Testis (tissue), 2 donors: ENCODE measurements at regions not wholly inside any gene's neighbourhood (a gene's known extent, or its start where the extent isn't known, plus 50 kb on each side); places are given as distances from the start of the nearest gene placed in this dataset.

Experiments
- POLR2A ChIP-seq: fragments of 450-650 bp; IDR thresholded peaks from one replicate; pipeline ENCODE4 v1.6.1; 2017; ENCODE audit warnings: antibody characterized with exemption, mild to moderate bottlenecking, moderate library complexity
- TF ChIP-seq, protein P1 (sequence below), 3 experiments: fragments of 450-650 bp in 2 of 3; fragments of 200-600 bp in 1 of 3; sonication (generic) in 1 of 3; IDR thresholded peaks; one replicate each; pipeline ENCODE4 v1.5.1; 2016 to 2019; ENCODE audit warnings: antibody characterized with exemption in 3 of 3, mild to moderate bottlenecking in 2 of 3, moderate library complexity in 1 of 3

GRCh38 chr15:95528920-95529319 lies 801.6 kb upstream of the NR2F2 start:
- TF ChIP-seq, protein P1, sequence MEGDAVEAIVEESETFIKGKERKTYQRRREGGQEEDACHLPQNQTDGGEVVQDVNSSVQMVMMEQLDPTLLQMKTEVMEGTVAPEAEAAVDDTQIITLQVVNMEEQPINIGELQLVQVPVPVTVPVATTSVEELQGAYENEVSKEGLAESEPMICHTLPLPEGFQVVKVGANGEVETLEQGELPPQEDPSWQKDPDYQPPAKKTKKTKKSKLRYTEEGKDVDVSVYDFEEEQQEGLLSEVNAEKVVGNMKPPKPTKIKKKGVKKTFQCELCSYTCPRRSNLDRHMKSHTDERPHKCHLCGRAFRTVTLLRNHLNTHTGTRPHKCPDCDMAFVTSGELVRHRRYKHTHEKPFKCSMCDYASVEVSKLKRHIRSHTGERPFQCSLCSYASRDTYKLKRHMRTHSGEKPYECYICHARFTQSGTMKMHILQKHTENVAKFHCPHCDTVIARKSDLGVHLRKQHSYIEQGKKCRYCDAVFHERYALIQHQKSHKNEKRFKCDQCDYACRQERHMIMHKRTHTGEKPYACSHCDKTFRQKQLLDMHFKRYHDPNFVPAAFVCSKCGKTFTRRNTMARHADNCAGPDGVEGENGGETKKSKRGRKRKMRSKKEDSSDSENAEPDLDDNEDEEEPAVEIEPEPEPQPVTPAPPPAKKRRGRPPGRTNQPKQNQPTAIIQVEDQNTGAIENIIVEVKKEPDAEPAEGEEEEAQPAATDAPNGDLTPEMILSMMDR (IDR thresholded peaks at IDR 0.05) = no peak
- no peak for TF ChIP-seq POLR2A
